AG04449 (cell line): ENCODE measurements at regions not wholly inside any gene's neighbourhood (a gene's known extent, or its start where the extent isn't known, plus 50 kb on each side); places are given as distances from the start of the nearest gene placed in this dataset.
A peak's percentile ranks its signal among the peaks of the same experiment; 100 is the strongest.

Experiments
- CTCF ChIA-PET: fragments of 350-600 bp; formaldehyde crosslinking; extraction: SDS; loops from one replicate; lab custom pipeline; 2021; ENCODE audit warnings: antibody characterized with exemption; lab: Yijun Ruan, JAX
- POLR2A ChIA-PET: fragments of 400-600, 350-600 bp; formaldehyde crosslinking; extraction: SDS; loops from one replicate; lab custom pipeline; 2020; ENCODE audit warnings: antibody characterized with exemption, inconsistent platforms; lab: Yijun Ruan, JAX
- DNase-seq: peaks from one replicate; pipeline ENCODE4 v3.0.0-alpha.2; 2010; ENCODE audit warnings: low read depth, low spot score
- H3K4me3 ChIP-seq: 2 replicates; pipeline ENCODE4 v1.5.1; 2011; ENCODE audit warnings: low read depth, mild to moderate bottlenecking, control low read depth, low read length
- CTCF ChIP-seq: IDR thresholded peaks from one replicate; pipeline ENCODE4 v1.5.1; 2011; ENCODE audit warnings: mild to moderate bottlenecking, moderate library complexity, low read length, control low read depth, inconsistent platforms; ENCODE audit not compliant: insufficient read depth; ENCODE audit errors: missing control alignments

DNA sequence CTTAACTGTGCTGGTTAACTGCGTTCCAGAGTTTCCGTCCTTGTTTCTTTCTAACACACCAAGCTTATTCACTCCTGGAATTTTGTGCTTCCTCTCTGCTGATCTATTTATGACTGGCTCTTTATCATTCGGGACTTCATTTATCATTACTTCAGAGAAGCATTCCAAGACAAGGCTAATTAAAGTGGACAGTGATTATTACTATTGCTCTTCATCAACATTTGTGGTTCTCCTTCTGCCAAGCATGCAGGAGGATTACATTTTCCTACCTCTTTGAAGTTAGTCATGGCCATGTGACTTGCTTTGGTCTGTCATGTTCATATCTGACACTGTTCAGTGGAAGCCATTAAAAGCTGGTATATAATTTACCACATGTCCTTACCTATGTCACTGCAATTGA, 172.4 kb upstream of the AGR3 start:
- no peak for TF ChIP-seq CTCF
- H3K4me3 ChIP-seq = no peak overlapping the region
- POLR2A ChIA-PET = interaction anchor here (1.0 kb wide), 1 partner anchor 38 kb away, joined by 3 read pairs; no protein-coding TSS in a partner anchor
- CTCF ChIA-PET = interaction anchor here (1.7 kb wide), 2 partner anchors 9 to 10 kb away, joined by 7 to 8 read pairs; no protein-coding TSS in a partner anchor
- DNase-seq = no peak

GRCh38 chr7:17054836-17055235, 173.1 kb upstream of the AGR3 start:
- TF ChIP-seq CTCF = no peak
- CTCF ChIA-PET = interaction anchor here (0.6 to 1.7 kb wide), 2 partner anchors 9 to 243 kb away, joined by 3 to 8 read pairs; no protein-coding TSS in a partner anchor
- H3K4me3 ChIP-seq = no peak overlapping the region
- POLR2A ChIA-PET = interaction anchor here (1.0 kb wide), 1 partner anchor 39 kb away, joined by 3 read pairs; no protein-coding TSS in a partner anchor
- DNase-seq = no peak

DNA sequence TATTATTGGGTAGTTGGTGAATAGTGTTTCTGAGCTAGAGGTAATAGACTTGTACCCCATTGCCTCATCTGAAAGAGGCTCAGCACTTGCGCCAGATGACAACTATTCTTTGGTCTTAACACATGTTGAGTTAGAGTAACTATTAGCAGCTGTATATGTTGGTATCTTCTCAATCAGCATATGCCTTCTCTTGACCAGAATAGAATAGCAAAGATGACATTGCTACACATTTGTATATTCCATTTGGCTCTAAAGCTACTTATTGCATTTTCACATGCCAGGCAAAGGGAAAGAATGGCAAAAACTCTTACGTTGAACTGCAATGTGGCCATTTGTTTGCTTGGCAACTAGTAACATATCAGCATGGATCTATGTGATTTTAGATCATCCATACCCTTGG, 173.8 kb upstream of the AGR3 start:
- no peak for TF ChIP-seq CTCF
- ChIA-PET CTCF (interaction anchor here (0.6 to 1.7 kb wide), 2 partner anchors 8 to 242 kb away, joined by 3 to 8 read pairs; no protein-coding TSS in a partner anchor), POLR2A (no interaction called here)
- H3K4me3 ChIP-seq = no peak overlapping the region
- DNase-seq = no peak

DNA sequence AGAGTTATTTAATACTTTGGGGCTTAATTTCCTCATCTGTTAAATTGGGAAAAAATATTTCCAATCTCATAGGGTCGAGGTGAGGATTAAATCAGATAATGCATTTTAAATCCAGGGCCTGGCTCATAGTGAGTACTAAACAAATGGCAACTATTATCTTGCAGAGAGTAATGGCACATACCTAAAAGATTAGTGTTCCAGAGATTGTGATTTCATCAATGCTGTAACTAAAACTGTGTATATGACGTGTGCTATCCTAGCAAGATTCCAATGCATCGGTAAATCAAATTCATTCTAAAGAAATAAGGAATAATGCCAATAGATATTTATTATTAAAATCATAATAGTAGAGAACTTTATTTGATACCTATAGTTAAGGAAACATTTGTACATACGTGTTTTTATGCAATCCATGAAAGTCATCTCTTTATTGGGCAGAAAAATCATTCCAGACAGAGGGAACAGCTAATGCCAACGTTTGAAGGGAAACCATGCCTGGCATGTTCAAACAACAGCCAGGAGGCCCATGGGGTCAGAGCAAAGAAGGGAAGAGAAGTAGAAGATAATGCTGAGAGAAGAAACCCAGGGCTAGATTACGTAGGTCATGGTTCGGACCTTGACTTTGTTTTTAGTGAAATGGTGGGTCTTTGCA, 174.8 kb upstream of the AGR3 start:
- DNase-seq = peak; percentile 5
- no peak overlapping the region for H3K4me3 ChIP-seq
- TF ChIP-seq CTCF = no peak
- CTCF ChIA-PET = no interaction called here
- POLR2A ChIA-PET = no interaction called here

- no peak overlapping the region for H3K4me3 ChIP-seq
- ChIA-PET POLR2A (no interaction called here), CTCF (interaction anchor here (0.6 to 1.8 kb wide), 3 partner anchors 13 to 62 kb away, joined by 3 to 6 read pairs (median 3); no protein-coding TSS in a partner anchor)
- DNase-seq = no peak
- TF ChIP-seq CTCF = no peak
These were observed 175.3 kb upstream of the AGR3 start for GRCh38 chr7:17057143-17057509.

GRCh38 chr7:17058568-17058967, 176.8 kb upstream of the AGR3 start:
- no peak for DNase-seq
- ChIA-PET POLR2A (no interaction called here), CTCF (interaction anchor here (0.6 to 1.8 kb wide), 3 partner anchors 14 to 1041 kb away, joined by 3 to 6 read pairs (median 4); no protein-coding TSS in a partner anchor)
- H3K4me3 ChIP-seq = no peak overlapping the region
- TF ChIP-seq CTCF = no peak
